KOPT-K1 (cell line): ENCODE measurements at regions not wholly inside any gene's neighbourhood (a gene's known extent, or its start where the extent isn't known, plus 50 kb on each side); places are given as distances from the start of the nearest gene placed in this dataset.
A peak's percentile ranks its signal among the peaks of the same experiment; 100 is the strongest.

ENCODE experiments used
- H3K27ac ChIP-seq: fragments of 200-600 bp; sonication (generic); 2 replicates; pipeline ENCODE4 v1.5.1; 2016; ENCODE audit warnings: antibody characterized with exemption, mild to moderate bottlenecking, low read depth, low read length; ENCODE audit not compliant: poor library complexity, severe bottlenecking
- H3K36me3 ChIP-seq: fragments of 200-600 bp; sonication (generic); 2 replicates; pipeline ENCODE4 v1.5.1; 2017; ENCODE audit warnings: antibody characterized with exemption, mild to moderate bottlenecking, low read length, moderate library complexity; ENCODE audit not compliant: insufficient read depth
- H3K9me3 ChIP-seq: fragments of 200-600 bp; sonication (generic); 2 replicates; pipeline ENCODE4 v1.5.1; 2017; ENCODE audit warnings: antibody characterized with exemption, low read length, mild to moderate bottlenecking; ENCODE audit not compliant: insufficient read depth, poor library complexity, severe bottlenecking

DNA sequence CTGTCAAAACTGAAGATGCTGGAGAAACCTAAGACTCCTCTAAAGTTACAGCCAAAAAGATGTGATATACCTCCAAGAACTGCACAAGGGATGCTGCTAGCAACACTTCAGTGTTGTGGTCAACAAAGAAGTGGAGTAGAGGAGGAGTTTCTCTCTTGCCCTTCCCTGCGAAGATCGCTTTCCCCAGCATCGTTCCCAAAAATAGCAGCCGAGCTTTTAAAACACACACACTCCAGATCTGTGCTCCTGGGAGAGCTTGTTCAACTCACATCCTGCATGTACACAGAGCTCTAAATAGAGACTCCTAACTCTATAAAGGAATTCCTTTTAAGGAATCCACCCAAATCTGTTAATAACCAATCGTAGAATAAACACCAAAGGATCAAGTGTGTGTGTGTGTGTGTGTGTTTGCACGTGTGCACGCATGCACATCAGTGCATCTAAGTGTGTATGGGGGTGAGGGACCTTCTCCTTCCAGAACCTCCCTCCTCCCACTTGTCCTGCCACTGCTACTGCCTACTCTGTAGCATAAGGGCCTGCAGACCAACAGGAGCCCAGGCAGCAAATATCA is 58.5 kb downstream of the PSMG1 start:
- H3K9me3 ChIP-seq, result peaks cover 14% of the 10 kb centered on the region
- no peaks in the 10 kb centered on the region for H3K36me3 ChIP-seq
- H3K27ac ChIP-seq, result peak overlapping the region; percentile 21

DNA sequence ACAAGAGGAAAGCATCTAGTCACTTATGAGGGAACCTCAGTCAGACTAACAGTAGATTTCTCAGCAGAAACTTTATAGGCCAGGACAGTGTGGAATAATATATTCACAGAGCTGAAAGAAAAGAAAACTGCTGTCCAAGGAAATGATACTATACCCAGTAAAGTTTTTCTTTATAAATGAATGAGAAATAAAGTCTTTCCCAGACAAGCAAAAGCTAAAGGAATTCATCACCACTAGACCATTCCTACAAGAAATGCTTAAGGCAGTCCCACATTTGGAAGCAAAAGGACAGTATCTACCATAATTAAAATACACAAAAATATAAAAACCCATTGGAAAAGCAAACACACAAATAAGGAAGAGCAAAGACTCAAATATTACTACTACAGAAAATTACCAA is 59.9 kb downstream of the PSMG1 start:
- H3K36me3 ChIP-seq, result no peaks in the 10 kb centered on the region
- H3K27ac ChIP-seq, result peak overlapping the region; percentile 51
- peaks cover 14% of the 10 kb centered on the region for H3K9me3 ChIP-seq

DNA sequence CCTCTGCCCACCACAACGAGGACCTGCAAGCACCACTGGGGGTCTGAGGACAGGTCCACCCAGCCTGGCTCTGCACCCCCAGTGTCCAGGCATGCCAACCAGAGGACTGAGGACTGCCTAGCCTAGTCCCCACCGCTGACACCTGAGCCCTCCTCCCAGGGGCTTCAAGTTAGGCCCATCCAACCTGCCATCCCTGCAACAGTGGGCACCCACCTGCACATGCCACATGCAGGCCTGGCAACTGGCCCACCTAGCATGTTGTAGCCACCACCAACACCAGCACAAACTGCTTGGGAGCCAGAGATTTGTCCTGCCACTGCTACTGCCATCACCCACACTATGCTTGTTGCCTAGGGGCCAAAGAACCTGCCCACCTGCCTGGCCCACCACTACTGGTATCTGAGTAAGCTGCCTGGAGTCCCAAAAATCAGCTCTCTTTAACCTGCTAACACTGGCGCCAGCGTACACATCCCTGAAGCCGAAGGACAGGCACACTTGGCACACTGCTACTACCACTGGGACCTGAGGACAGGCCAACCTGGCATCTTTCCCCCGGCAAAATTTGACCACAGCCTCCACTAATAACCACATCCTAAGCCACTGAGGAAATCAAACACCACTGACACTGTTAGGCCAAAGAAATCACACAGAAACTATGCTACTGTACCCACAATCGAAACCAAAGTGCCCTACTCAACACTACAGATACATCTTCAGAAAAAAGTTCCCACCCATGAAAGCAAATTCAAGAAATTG is 61.5 kb downstream of the PSMG1 start:
- peak overlapping the region; percentile 51 for H3K27ac ChIP-seq
- H3K9me3 ChIP-seq, result peaks cover 14% of the 10 kb centered on the region
- no peaks in the 10 kb centered on the region for H3K36me3 ChIP-seq

DNA sequence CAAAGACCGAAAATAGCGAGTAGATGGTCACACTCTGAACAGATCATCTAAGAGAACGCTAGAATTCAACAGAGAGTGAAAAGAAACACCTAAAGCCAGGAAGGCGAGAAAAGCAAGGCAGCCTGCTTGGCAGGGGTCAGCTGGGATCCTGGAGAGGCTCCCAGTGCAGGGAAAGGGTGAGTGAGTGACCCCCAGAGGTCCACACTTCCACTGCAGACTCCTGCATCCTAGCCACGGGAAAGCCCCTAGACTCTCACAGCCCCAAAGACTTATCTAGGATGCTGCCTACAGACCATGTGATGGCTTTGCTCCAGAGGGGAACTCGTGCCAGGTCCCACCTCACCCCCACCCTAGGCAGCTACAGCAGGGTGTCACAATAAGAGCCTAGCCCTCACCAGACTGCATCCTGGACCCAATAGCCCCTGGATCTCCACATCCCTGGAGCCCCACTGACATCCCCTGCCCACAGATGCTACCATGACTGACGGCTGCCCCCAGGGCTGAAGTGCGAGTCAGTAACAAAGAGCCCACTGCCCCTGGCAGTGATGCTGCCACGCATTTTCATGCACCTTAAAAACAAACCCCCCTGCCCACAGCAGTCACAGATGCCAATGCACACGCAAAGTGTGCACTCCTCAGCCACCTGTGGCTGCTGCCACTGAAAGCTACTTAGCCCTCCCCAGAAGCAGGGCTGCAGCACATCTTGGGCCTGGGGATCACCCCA is 62.2 kb downstream of the PSMG1 start:
- Histone ChIP-seq H3K27ac (peak overlapping the region; percentile 51), H3K36me3 (no peaks in the 10 kb centered on the region), H3K9me3 (peaks cover 14% of the 10 kb centered on the region)

DNA sequence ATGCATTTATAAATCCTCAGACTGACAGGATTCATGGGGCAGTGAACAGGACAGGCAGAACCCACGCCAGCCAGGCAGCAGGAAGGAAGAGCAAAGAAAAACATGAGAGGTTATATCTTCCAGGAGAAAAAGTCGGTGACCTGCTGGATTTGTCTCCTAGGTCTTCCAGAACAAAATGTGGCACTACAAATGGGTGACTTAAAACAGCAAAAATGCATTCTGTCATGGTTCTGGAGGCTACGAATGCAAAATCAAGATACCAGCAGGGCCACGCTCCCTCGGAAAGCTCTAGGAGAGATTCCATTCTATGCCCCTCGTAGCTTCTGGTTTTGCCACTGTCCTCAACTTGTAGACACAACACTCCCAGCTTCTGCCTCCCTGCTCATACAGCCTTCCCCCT is 63.4 kb downstream of the PSMG1 start:
- peaks cover 14% of the 10 kb centered on the region for H3K9me3 ChIP-seq
- no peak overlapping the region for H3K27ac ChIP-seq
- H3K36me3 ChIP-seq, result no peaks in the 10 kb centered on the region

DNA sequence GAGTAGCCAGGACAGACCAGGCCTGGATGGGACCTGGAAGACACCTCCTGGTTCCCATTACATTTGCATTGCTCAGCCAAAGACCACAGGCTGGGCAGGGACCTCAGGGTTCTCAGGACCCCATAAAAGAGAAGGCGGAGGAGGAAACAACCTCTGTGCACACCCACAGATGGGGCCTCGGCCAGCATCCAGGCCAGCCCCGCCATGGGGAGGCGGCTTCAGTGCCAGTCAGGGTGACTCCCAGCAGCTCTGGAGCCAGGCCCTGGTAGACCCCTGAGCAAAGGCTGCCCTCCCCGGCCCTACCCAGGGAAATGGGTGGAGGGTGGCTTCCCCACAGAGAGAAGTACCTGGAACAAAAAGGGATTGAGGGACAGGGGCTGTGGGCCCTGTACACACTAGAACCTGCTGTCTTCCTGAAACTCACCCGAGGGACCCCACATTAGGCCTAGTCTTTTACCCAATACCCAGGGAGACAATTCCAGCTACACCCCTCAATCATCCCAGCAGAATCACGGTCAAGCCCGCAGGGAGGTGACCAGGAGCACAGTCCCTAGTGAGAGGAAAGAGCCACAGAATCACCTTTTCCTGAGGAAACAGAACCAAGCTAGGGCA is 64.5 kb downstream of the PSMG1 start:
- H3K36me3 ChIP-seq, result no peaks in the 10 kb centered on the region
- H3K9me3 ChIP-seq, result peaks cover 12% of the 10 kb centered on the region
- no peak overlapping the region for H3K27ac ChIP-seq

DNA sequence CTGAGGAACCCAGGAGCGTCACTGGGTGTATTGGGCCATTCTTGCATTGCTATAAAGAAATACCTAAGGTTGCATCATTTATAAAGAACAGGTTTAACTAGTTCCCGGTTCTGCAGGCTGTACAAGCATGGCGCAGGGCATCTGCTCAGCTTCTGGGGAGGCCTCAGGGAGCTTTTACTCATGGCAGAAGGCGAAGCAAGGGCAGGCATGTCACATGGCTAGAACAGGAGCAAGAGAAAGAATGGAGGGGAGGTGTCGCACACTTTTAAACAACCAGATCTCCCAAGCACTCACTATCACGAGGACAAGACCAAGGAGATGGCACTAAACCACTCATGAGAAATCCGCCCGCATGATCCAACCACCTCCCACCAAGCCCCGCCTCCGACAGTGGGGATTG is 65.2 kb downstream of the PSMG1 start:
- no peak overlapping the region for H3K27ac ChIP-seq
- no peaks in the 10 kb centered on the region for H3K36me3 ChIP-seq
- peaks cover 5% of the 10 kb centered on the region for H3K9me3 ChIP-seq

DNA sequence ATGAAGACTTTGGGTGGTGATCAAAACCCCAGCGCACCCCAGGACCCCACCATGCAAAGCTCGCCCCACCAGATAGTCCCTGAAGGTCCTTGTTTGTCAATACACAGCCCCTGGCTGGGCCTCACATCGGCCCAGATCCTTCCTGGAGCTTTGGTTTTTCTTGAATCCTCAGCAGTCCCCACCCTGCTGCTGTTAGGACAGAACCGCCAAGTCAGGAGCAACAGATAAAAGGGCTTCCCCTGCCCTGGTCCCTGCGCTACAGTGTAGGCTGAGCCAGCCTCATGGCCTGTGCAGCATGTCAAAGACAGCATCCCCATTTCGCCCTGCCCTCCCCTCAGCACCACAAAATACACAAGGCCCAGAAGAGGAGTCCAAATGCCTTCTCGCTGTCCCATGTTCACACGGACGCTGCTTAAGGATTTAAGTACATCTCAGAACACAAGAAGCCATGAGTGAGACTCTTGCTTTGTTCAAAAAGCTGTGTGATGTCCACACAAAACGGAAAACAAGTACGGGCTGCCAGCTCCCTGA is 65.7 kb downstream of the PSMG1 start:
- no peaks in the 10 kb centered on the region for H3K36me3 ChIP-seq
- H3K9me3 ChIP-seq, result no peaks in the 10 kb centered on the region
- H3K27ac ChIP-seq, result no peak overlapping the region

DNA sequence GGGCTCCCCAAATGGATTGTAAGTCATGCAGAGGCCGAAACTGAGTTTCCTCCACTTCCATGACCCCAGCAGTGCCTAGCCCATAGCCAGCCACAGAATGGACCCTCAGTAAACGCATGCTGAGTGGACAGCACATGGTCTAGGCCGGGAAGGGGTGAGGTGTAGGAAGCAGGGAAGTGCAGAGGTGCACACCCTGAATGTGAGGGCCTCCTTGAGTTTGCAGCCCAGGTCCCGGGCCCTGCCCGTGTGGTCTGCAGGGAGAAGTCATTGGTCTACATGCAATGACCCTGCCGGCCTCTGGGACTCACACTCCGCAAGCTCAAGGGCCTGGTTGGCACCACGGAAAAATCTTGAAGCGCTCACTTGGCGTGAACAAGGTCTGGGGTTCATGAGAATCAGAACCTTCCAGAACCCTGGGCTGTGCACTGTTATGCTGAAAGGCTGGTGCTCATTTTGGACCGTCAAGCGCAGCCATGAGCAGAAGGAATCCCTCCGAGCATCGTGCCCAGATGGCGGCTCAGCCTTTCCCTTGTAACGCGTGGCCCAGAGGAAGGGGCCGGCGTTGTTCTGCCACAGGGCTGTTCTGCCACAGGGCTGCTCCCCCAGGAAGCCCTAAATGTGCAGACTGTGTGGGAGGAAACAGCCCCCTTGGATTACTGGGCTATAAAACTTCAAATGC is 66.4 kb downstream of the PSMG1 start:
- Histone ChIP-seq H3K27ac (no peak overlapping the region), H3K9me3 (no peaks in the 10 kb centered on the region), H3K36me3 (no peaks in the 10 kb centered on the region)

DNA sequence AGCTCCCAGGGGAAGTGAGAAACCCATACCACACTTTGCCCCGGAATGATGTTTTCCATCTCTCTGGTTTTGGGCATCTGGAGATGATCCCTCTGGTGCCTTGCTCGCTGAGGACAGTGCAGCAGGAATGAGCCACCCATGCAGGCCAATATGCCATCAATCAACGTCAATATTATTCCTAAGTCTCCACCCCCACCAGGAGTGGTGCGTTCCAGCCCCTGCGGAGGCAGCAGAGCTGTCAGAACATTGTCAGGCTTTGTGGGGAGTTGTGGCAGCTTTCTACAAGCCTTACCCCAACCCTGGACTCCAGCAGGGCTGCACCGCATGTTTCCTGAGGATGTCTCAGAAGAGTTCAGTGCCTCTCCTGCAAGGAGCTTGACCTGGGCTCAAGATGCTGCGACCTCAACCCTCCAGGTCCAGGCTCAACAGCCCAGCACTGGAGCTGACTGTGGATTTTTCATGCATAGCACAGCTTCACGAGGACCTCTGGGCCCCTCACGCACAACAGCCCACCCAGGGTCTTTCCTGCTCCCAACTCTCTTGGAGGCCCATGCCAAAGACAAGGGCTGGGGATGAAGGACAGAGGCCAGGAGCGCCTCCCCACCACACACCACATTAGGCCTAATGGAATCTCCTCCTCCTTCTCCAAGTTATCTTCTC is 67.5 kb downstream of the PSMG1 start:
- H3K27ac ChIP-seq, result no peak overlapping the region
- H3K36me3 ChIP-seq, result no peaks in the 10 kb centered on the region
- no peaks in the 10 kb centered on the region for H3K9me3 ChIP-seq

DNA sequence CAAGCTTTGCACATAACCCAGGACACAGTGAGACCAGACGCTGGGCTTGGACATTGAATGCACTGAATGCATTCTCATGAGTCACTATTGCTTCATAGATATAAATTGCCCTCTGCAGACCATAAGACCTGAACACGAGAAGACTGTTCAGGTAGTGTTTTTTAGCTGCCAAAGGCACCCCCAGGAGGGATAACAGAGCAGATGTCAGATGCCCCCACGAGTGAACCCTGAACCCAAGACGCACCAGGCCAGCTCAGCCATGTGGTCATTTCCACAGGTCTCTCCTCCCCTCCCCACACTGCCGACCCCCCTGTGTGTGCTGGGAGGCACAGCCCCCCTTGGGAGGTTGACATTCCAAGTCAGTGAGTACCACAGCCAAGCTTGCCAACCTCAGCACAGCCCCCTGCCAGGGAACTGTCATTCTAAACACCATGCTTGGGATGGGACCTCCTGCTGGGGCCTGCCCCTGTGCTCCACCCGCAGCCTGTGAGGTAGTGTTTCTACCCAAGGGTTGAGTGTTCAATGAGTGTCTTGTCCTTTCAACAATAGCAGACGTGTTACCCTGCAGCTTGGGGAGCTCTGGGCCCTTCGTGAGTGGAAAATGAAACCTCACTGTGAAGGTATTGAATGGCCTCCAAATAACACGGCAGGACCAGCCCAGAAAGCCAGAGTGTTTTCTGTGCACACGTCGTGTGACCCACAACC is 68.2 kb downstream of the PSMG1 start:
- H3K36me3 ChIP-seq, result no peaks in the 10 kb centered on the region
- no peak overlapping the region for H3K27ac ChIP-seq
- no peaks in the 10 kb centered on the region for H3K9me3 ChIP-seq

DNA sequence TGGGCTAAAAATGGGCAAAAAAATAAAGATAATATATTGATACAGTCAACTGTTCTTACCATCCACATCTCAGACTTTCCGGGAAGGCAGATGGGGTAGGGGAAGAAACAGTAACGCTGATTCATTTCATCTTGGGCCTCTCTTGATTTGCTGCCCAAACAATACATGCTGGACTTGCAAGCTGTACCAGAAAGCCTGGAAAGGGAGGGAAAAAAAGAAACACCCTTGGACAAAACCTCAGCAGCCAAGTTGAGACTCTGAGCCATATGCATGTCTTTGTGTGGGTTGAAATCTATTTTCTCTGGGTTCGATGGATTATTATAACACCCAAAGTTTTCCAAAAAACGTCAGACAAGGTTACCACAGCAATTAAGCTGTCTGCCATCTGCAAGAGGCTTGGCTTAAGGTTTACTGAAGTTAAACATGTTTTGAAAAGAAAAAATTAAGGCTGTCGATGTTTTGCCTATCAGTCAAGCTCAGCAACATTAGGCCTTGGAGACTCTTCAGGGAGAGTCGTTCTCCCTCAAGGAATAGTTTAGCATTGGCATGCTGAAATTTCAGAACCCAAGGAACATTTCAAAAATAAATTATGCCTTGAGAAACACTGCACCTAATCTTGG is 71.2 kb downstream of the PSMG1 start:
- no peaks in the 10 kb centered on the region for H3K9me3 ChIP-seq

DNA sequence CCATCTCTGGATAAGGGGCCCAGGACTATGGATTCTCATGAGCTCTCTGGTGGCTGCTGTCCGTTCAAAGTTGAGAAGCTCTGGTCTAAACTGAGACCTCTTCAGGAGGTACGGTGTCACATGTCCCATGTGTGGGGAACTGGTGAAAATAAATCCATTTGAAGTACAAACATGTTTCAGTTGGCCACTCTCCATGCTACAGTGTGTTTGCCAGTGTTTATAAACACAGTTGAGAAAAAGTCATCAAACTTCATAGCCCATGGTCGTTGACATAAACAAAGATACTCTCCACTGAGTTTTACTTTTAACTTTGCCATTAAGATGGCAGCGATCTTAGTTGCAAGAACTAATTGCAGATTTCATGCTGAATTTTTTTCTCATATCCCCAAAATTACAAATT is 72.8 kb downstream of the PSMG1 start:
- H3K9me3 ChIP-seq, result no peaks in the 10 kb centered on the region
- no peak overlapping the region for H3K27ac ChIP-seq
- no peaks in the 10 kb centered on the region for H3K36me3 ChIP-seq

More for the DNA sequence above, 71.2 kb downstream of the PSMG1 start:
- no peaks in the 10 kb centered on the region for H3K36me3 ChIP-seq
- no peak overlapping the region for H3K27ac ChIP-seq
